ENCODE measurements at regions not wholly inside any gene's neighbourhood (a gene's known extent, or its start where the extent isn't known, plus 50 kb on each side); places are given as distances from the start of the nearest gene placed in this dataset.
"Not testable (repeated sequence)": the region's sequence is repeated elsewhere in the genome, so short reads cannot be mapped to it uniquely, and the experiment has no call there.

DNA sequence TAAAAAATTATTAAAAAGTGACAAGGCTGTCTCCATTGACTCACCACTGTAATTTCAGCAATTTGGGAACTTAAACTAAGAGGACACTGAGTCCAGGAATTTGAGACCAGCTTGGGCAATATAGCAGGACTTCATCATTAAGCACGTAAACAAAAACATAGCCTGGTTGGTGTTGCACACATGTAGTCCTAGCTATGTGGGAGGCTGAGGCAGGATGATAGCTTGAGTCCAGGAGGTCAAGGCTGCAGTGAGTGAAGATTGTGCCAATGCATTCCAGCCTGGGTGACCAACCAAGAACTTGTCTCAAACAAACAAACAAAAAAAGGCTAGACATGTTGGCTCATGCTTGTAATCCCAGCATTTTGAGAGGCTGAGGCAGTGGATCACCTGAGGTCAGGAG is 439.4 kb upstream of the TSPY4 start:
- no peaks in the 10 kb centered on the region for H3K9me3 ChIP-seq
- TF ChIP-seq, protein P1, sequence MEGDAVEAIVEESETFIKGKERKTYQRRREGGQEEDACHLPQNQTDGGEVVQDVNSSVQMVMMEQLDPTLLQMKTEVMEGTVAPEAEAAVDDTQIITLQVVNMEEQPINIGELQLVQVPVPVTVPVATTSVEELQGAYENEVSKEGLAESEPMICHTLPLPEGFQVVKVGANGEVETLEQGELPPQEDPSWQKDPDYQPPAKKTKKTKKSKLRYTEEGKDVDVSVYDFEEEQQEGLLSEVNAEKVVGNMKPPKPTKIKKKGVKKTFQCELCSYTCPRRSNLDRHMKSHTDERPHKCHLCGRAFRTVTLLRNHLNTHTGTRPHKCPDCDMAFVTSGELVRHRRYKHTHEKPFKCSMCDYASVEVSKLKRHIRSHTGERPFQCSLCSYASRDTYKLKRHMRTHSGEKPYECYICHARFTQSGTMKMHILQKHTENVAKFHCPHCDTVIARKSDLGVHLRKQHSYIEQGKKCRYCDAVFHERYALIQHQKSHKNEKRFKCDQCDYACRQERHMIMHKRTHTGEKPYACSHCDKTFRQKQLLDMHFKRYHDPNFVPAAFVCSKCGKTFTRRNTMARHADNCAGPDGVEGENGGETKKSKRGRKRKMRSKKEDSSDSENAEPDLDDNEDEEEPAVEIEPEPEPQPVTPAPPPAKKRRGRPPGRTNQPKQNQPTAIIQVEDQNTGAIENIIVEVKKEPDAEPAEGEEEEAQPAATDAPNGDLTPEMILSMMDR (IDR thresholded peaks at IDR 0.05), result no peak
- no peak for TF ChIP-seq POLR2A (IDR thresholded peaks at IDR 0.05)
- no peak overlapping the region for H3K4me3 ChIP-seq

GRCh38 chrY:8905141-8905540 is 432.1 kb upstream of the TSPY4 start:
- TF ChIP-seq POLR2A (IDR thresholded peaks at IDR 0.05), result no peak
- TF ChIP-seq, protein P1 (IDR thresholded peaks at IDR 0.05), result peak in 1 of 6 experiments; percentile 19

More for the DNA sequence above, 439.4 kb upstream of the TSPY4 start:
- DNase-seq, result no peak
- no peak overlapping the region for H3K27ac ChIP-seq
- no peaks in the 10 kb centered on the region for H3K36me3 ChIP-seq
- no peaks in the 10 kb centered on the region for H3K27me3 ChIP-seq
- no peaks in the 10 kb centered on the region for H3K4me1 ChIP-seq

DNA sequence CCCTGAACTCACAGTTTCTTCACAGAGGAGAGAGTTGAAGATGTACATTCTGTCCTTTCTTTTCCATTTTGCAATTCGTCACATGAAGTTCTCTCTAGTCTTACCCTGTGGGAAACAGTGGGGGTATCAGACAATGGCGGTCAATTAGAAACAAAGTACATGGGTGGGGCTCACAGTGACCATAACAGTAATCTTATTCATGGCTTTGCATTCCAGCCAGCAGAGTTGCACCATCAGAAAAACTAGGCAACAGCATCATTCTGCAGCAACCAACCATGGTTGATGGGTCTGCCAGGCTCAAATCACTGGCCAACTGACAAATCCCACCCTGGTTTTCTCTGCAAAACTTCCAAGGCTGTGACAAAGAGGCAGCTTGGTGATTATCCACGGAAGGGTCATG is 414.7 kb upstream of the TSPY4 start:
- H3K4me1 ChIP-seq, H3K4me3 ChIP-seq, H3K9me3 ChIP-seq, H3K36me3 ChIP-seq, H3K27ac ChIP-seq, DNase-seq, H3K27me3 ChIP-seq: not testable (repeated sequence)

More at GRCh38 chrY:8905141-8905540, 432.1 kb upstream of the TSPY4 start:
- H3K36me3 ChIP-seq, result no peaks in the 10 kb centered on the region
- H3K4me3 ChIP-seq, result no peak overlapping the region
- no peaks in the 10 kb centered on the region for H3K4me1 ChIP-seq
- DNase-seq, result no peak
- H3K27me3 ChIP-seq, result no peaks in the 10 kb centered on the region
- H3K27ac ChIP-seq, result no peak overlapping the region
- no peaks in the 10 kb centered on the region for H3K9me3 ChIP-seq

Measured in Peyer's patch (tissue), 4 donors.